Kidney (tissue), 13 donors: ENCODE measurements at regions not wholly inside any gene's neighbourhood (a gene's known extent, or its start where the extent isn't known, plus 50 kb on each side); places are given as distances from the start of the nearest gene placed in this dataset.

Source experiments
- DNase-seq, 5 donors: peaks; one replicate each; pipeline ENCODE4 v3.0.0-alpha.2; 2013 to 2020
- FAIRE-seq: peaks from 2 replicates; lab custom pipeline; 2012; peaks lifted over from hg19 to GRCh38; lab: Jason Lieb, UNC
- H3K27ac ChIP-seq, 2 donors: one replicate each; pipeline ENCODE4 v1.7.0; 2013; ENCODE audit warnings: low read depth in 2 of 2, low read length in 2 of 2, inconsistent platforms in 1 of 2
- H3K27me3 ChIP-seq: one replicate; pipeline ENCODE4 v1.7.1; 2013; ENCODE audit warnings: low read length, inconsistent platforms; ENCODE audit not compliant: control insufficient read depth, insufficient read depth
- H3K36me3 ChIP-seq, 3 donors: one replicate each; pipeline versions ENCODE4 v1.7.0 to v1.7.1; 2013; ENCODE audit warnings: low read length in 3 of 3, control low read depth in 1 of 3, inconsistent platforms in 1 of 3; ENCODE audit not compliant: insufficient read depth in 3 of 3, control insufficient read depth in 2 of 3
- H3K4me1 ChIP-seq, 3 donors: one replicate each; pipeline versions ENCODE4 v1.7.0 to v1.7.1; 2013; ENCODE audit warnings: low read length in 3 of 3, inconsistent platforms in 1 of 3, low read depth in 1 of 3; ENCODE audit not compliant: control insufficient read depth in 2 of 3, insufficient read depth in 2 of 3
- H3K4me3 ChIP-seq, 3 donors: one replicate each; pipeline versions ENCODE4 v1.7.0 to v1.8.1; 2013; ENCODE audit warnings: low read length in 3 of 3, control low read depth in 1 of 3, inconsistent platforms in 1 of 3
- H3K9ac ChIP-seq, 3 donors: one replicate each; pipeline versions ENCODE4 v1.7.0 to v1.7.1; 2013; ENCODE audit warnings: low read length in 3 of 3, control low read depth in 1 of 3, inconsistent platforms in 1 of 3
- H3K9me3 ChIP-seq, 3 donors: one replicate each; pipeline versions ENCODE4 v1.7.0 to v1.7.1; 2013; ENCODE audit warnings: low read length in 3 of 3, control low read depth in 1 of 3, inconsistent platforms in 1 of 3; ENCODE audit not compliant: control insufficient read depth in 2 of 3, insufficient read depth in 1 of 3
- CTCF ChIP-seq: IDR thresholded peaks from 3 replicates; pipeline ENCODE4 v1.5.1; 2012; ENCODE audit warnings: mild to moderate bottlenecking, moderate library complexity, borderline replicate concordance; ENCODE audit not compliant: insufficient read depth; ENCODE audit errors: extremely low read depth
- intact Hi-C: fragments of 100-400 bp; cut with DNase I; formaldehyde crosslinking; loops from one replicate; pipeline ENCODE4 v1.11.1; 2022
- donor health status: control.
- donor health status: control.
- donor health status: control.
- donor health status: control.
- donor health status: control.
- donor health status: DM: yes; HTN: yes; CAD: no.
- donor health status: Normal renal cell carcinoma (clear cell type).

- H3K27ac ChIP-seq: no peak overlapping the region
- peak in 3 of 5 donors; percentile 37 to 47 (median 45) for DNase-seq
Observed at GRCh38 chr13:109275852-109276251, 510.5 kb downstream of the IRS2 start.

GRCh38 chr13:109275139-109275745, 511.1 kb downstream of the IRS2 start:
- H3K4me1 ChIP-seq: no peaks in the 10 kb centered on the region
- no peak for TF ChIP-seq CTCF
- H3K4me3 ChIP-seq: no peak overlapping the region
- no peaks in the 10 kb centered on the region for H3K9me3 ChIP-seq
- no peak overlapping the region for H3K27ac ChIP-seq
- intact Hi-C loops: no loop called here
- FAIRE-seq (no peak), DNase-seq (no peak)
- no peak overlapping the region for H3K9ac ChIP-seq
- H3K36me3 ChIP-seq: no peaks in the 10 kb centered on the region
- H3K27me3 ChIP-seq: no peaks in the 10 kb centered on the region

More at GRCh38 chr13:109275852-109276251, 510.5 kb downstream of the IRS2 start:
- H3K4me3 ChIP-seq: no peak overlapping the region
- H3K36me3 ChIP-seq: no peaks in the 10 kb centered on the region
- H3K9me3 ChIP-seq: no peaks in the 10 kb centered on the region
- TF ChIP-seq CTCF: no peak
- intact Hi-C loops: no loop called here
- no peak overlapping the region for H3K9ac ChIP-seq
- FAIRE-seq: no peak
- no peaks in the 10 kb centered on the region for H3K27me3 ChIP-seq
- no peaks in the 10 kb centered on the region for H3K4me1 ChIP-seq

GRCh38 chr13:109274188-109274821, 512.1 kb downstream of the IRS2 start:
- DNase-seq (peak in 1 of 5 donors; percentile 6), FAIRE-seq (no peak)
- Histone ChIP-seq H3K36me3 (no peaks in the 10 kb centered on the region), H3K4me3 (no peak overlapping the region), H3K27me3 (no peaks in the 10 kb centered on the region), H3K27ac (no peak overlapping the region), H3K4me1 (no peaks in the 10 kb centered on the region), H3K9me3 (no peaks in the 10 kb centered on the region), H3K9ac (no peak overlapping the region)
- intact Hi-C loops: no loop called here
- TF ChIP-seq CTCF: no peak
